ENCODE measurements at regions not wholly inside any gene's neighbourhood (a gene's known extent, or its start where the extent isn't known, plus 50 kb on each side); places are given as distances from the start of the nearest gene placed in this dataset.
"Not testable (repeated sequence)": the region's sequence is repeated elsewhere in the genome, so short reads cannot be mapped to it uniquely, and the experiment has no call there.

GRCh38 chr9:78405461-78405860 is 108.5 kb downstream of the PSAT1 start:
- Histone ChIP-seq H3K27me3 (no peaks in the 10 kb centered on the region), H3K27ac (no peak overlapping the region), H3K4me1 (no peaks in the 10 kb centered on the region), H3K36me3 (ENCODE audit: low read depth, missing control alignments) (no peaks in the 10 kb centered on the region), H3K4me3 (no peak overlapping the region), H3K9me3 (no peaks in the 10 kb centered on the region)
- TF ChIP-seq POLR2A (IDR thresholded peaks at IDR 0.05) = no peak
- TF ChIP-seq, protein P1, sequence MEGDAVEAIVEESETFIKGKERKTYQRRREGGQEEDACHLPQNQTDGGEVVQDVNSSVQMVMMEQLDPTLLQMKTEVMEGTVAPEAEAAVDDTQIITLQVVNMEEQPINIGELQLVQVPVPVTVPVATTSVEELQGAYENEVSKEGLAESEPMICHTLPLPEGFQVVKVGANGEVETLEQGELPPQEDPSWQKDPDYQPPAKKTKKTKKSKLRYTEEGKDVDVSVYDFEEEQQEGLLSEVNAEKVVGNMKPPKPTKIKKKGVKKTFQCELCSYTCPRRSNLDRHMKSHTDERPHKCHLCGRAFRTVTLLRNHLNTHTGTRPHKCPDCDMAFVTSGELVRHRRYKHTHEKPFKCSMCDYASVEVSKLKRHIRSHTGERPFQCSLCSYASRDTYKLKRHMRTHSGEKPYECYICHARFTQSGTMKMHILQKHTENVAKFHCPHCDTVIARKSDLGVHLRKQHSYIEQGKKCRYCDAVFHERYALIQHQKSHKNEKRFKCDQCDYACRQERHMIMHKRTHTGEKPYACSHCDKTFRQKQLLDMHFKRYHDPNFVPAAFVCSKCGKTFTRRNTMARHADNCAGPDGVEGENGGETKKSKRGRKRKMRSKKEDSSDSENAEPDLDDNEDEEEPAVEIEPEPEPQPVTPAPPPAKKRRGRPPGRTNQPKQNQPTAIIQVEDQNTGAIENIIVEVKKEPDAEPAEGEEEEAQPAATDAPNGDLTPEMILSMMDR (IDR thresholded peaks at IDR 0.05) = no peak
- WGBS, 2 donors = 87 to 89% methylated on average over 3 of the region's 3 CpGs
- no peak for DNase-seq
- intact Hi-C loops (cut with DNase I; ENCODE audit: low total_unique reads) = no loop called here

DNA sequence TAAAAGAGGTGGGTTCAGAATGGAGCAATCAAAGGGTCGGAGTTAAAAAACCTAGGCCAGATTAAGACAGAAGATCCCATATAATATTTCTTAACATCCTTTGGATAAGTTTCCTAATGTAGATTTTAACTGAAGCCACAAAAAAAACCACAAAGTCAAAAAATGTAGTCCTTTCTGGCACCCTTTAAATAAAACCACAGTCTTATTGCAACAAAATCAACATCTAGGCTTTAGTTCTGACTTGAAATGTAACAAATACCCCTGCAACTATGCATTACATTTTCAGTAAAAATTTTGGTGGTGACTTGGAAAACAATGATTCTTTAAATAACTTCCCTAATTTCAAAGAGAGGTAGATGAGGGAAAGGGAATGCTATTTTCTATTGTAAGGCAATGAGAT is 109.2 kb downstream of the PSAT1 start:
- no peak for TF ChIP-seq POLR2A (IDR thresholded peaks at IDR 0.05)
- TF ChIP-seq, protein P1 (IDR thresholded peaks at IDR 0.05) = no peak
- intact Hi-C loops (cut with DNase I; ENCODE audit: low total_unique reads) = no loop called here
- 84 to 89% methylated on average over 1 of the region's 1 CpG for WGBS, 2 donors

GRCh38 chr9:78406933-78407332 is 110.0 kb downstream of the PSAT1 start:
- TF ChIP-seq, protein P1 (IDR thresholded peaks at IDR 0.05) = no peak
- no peak for TF ChIP-seq POLR2A (IDR thresholded peaks at IDR 0.05)
- no peak for DNase-seq

More for the DNA sequence above, 109.2 kb downstream of the PSAT1 start:
- DNase-seq = no peak
- no peak overlapping the region for H3K27ac ChIP-seq
- H3K4me1 ChIP-seq = no peaks in the 10 kb centered on the region
- H3K36me3 ChIP-seq (ENCODE audit: low read depth, missing control alignments) = no peaks in the 10 kb centered on the region
- no peaks in the 10 kb centered on the region for H3K27me3 ChIP-seq
- no peak overlapping the region for H3K4me3 ChIP-seq
- no peaks in the 10 kb centered on the region for H3K9me3 ChIP-seq

DNA sequence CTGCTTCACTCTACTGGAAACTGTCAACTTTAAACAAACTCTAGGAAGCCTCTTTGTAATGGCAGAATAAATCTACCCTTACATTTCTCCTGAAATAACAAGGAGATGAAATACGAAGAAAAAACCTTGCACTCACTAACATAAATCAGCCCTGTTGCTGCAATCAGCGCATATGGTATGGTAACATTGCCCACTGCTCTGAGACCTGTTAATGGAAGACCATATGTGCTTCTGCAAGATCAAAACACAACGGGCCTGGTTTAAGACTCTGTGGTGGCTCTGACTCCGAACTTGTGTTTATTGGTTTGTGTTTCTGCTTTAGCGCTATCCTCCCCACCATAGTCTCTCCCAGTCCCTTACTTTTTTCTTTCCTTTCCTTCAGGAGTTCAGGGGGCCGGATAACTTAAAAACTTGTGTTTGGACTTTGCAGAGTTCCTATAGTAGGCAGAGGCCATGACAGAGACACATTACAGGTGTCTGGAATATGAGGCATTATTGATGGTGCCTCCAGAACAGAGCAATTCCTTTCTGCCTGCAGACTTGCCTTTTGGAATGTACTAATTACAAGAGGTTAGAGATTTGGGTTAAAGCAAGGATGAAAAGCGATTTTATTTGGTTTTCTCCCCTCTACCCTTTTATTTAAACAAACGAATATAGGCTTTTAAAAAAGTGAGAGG is 110.8 kb downstream of the PSAT1 start:
- TF ChIP-seq, protein P1 (IDR thresholded peaks at IDR 0.05) = no peak
- TF ChIP-seq POLR2A (IDR thresholded peaks at IDR 0.05) = no peak
- H3K4me1 ChIP-seq = no peaks in the 10 kb centered on the region
- no peak overlapping the region for H3K27ac ChIP-seq
- DNase-seq = no peak
- no peaks in the 10 kb centered on the region for H3K36me3 ChIP-seq (ENCODE audit: low read depth, missing control alignments)
- 64 to 69% methylated on average over 8 of the region's 8 CpGs for WGBS, 2 donors
- H3K4me3 ChIP-seq = no peak overlapping the region
- intact Hi-C loops (cut with DNase I; ENCODE audit: low total_unique reads) = no loop called here
- H3K9me3 ChIP-seq = no peaks in the 10 kb centered on the region
- H3K27me3 ChIP-seq = no peaks in the 10 kb centered on the region

More at GRCh38 chr9:78406933-78407332, 110.0 kb downstream of the PSAT1 start:
- Histone ChIP-seq H3K36me3 (ENCODE audit: low read depth, missing control alignments) (no peaks in the 10 kb centered on the region), H3K27ac (no peak overlapping the region), H3K4me3 (no peak overlapping the region), H3K9me3 (no peaks in the 10 kb centered on the region), H3K27me3 (no peaks in the 10 kb centered on the region), H3K4me1 (no peaks in the 10 kb centered on the region)
- WGBS, 2 donors = 66 to 88% methylated on average over 2 of the region's 2 CpGs
- intact Hi-C loops (cut with DNase I; ENCODE audit: low total_unique reads) = no loop called here

- no peak for DNase-seq
- Histone ChIP-seq H3K4me3 (no peak overlapping the region), H3K27ac (no peak overlapping the region), H3K27me3 (no peaks in the 10 kb centered on the region), H3K4me1 (no peaks in the 10 kb centered on the region), H3K36me3 (ENCODE audit: low read depth, missing control alignments) (no peaks in the 10 kb centered on the region), H3K9me3 (no peaks in the 10 kb centered on the region)
- intact Hi-C loops (cut with DNase I; ENCODE audit: low total_unique reads) = no loop called here
- TF ChIP-seq POLR2A (IDR thresholded peaks at IDR 0.05) = no peak
- TF ChIP-seq, protein P1 (IDR thresholded peaks at IDR 0.05) = no peak
- 93 to 95% methylated on average over 1 of the region's 1 CpG for WGBS, 2 donors
Observed at GRCh38 chr9:78408388-78408787, 111.5 kb downstream of the PSAT1 start.

DNA sequence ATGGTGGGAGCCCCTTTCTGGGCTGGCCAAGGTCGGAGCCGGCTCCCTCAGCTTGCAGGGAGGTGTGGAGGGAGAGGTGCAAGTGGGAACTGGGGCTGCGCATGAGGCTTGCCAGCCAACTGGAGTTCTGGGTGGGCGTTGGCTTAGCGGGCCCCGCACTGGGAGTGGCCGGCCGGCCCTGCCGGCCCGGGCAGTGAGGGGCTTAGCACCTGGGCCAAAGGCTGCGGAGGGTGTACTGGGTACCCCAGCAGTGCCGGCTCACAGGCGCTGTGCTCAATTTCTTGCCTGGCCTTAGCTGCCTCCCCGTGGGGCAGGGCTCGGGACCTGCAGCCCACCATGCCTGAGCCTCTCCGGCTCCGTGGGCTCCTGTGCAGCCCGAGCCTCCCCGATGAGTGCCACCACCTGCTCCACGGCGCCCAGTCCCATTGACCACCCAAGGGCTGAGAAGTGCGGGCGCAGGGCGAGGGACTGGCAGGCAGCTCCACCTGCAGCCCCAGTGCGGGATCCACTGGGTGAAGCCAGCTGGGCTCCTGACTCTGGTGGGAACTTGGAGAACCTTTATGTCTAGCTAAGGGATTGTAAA is 113.1 kb downstream of the PSAT1 start:
- 97 to 98% methylated on average over 6 to 25 of the region's 25 CpGs for WGBS, 2 donors
- H3K36me3 ChIP-seq (ENCODE audit: low read depth, missing control alignments); H3K4me1 ChIP-seq; H3K9me3 ChIP-seq; H3K27me3 ChIP-seq; DNase-seq; intact Hi-C loops (cut with DNase I; ENCODE audit: low total_unique reads); H3K27ac ChIP-seq; H3K4me3 ChIP-seq: not testable (repeated sequence)

All from testis (tissue), 2 donors.